Stimulated activated CD4-positive, alpha-beta T cell treated with anti-CD3 and anti-CD28 coated beads, Interleukin-2, amount 100 ng/mL, for 48 hours (primary cell): ENCODE measurements at regions not wholly inside any gene's neighbourhood (a gene's known extent, or its start where the extent isn't known, plus 50 kb on each side); places are given as distances from the start of the nearest gene placed in this dataset.
"Not testable (repeated sequence)": the region's sequence is repeated elsewhere in the genome, so short reads cannot be mapped to it uniquely, and the experiment has no call there.

Experiments used
- DNase-seq, 2 donors: peaks; one replicate each; pipeline ENCODE4 v3.0.0-alpha.2; 2020

DNA sequence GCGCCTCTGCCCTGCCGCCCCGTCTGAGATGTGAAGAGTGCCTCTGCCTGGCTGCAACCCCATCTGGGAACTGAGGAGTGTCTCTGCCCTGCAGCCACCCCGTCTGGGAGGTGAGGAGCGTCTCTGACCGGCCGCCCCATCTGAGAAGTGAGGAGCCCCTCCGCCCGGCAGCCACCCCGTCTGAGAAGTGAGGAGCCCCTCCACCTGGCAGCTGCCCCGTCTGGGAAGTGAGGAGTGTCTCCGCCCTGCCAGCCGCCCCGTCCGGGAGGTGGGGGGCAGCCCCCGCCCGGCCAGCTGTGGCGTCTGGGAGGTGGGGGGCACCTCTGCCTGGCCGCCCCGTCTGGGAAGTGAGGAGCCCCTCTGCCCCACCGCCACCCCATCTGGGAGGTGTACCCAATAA lies 110.4 kb downstream of the PRKAB2 start:
- not testable (repeated sequence) for DNase-seq

DNA sequence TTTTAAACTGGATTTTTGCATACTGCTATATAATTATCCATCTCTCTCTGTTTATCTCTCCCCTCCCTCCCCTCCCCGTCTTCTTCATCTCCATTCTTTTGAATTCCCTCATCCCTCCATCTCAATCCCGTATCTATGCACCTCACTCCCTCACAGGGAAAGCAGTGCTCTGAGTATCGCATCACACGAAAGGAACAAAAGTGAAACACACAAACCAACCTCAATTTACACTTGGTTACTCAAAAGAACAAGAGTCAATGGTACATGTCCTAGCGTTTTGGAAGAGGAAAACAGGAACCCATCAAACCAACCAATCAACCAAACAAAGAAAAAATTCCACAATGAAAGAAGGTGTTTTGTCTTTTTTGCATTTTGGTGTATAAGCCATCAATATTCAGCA lies 115.1 kb downstream of the NBPF12 start:
- DNase-seq = no peak

DNA sequence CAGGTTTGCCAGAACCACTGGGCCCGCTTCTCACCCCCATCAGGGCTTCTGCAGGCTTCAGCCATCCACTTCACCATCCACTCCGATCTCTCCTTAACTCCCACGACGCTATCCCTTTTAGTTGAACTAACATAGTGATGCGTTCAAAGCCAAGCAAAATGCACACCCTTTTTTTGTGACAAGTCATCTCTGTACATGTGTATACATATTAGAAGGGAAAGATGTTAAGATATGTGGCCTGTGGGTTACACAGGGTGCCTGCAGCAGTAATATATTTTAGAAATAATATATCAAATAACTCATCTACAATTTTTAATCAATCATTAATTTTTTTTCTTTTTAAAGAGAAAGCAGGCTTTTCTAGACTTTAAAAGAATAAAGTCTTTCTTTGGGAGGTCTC lies 114.6 kb downstream of the NBPF12 start:
- DNase-seq = no peak

DNA sequence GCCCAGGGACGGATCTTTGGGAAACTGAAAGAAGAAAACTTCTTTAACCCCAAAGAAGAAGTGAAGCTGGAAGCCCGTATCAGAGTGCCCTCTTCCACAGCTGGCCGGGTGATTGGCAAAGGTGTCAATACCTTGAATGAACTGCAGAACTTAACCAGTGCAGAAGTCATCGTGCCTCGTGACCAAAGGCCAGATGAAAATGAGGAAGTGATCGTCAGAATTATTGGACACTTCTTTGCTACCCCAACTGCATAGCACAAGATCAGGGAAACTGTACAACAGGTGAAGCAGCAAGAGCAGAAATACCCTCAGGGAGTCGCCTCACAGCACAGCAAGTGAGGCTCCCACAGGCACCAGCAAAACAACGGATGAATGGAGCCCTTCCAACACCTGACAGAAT lies 114.0 kb downstream of the NBPF12 start:
- DNase-seq = no peak

DNA sequence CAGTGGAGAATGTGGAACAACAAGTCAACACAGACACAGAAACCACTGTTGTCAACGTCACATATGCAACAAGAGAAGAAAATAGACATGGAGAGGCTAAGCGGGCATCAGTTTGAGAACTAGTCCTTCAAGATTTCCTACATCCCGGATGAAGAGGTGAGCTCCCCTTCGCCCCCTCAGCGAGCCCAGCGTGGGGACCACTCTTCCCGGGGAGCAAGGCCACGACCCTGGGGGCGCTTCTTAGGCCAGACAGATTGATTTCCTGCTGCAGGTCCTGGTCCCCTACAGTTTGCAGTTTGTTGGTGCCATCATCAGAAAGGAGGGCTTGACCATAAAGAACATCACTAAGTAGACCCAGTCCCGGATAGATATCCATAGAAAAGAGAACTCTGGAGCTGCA lies 113.0 kb downstream of the NBPF12 start:
- DNase-seq = no peak

DNA sequence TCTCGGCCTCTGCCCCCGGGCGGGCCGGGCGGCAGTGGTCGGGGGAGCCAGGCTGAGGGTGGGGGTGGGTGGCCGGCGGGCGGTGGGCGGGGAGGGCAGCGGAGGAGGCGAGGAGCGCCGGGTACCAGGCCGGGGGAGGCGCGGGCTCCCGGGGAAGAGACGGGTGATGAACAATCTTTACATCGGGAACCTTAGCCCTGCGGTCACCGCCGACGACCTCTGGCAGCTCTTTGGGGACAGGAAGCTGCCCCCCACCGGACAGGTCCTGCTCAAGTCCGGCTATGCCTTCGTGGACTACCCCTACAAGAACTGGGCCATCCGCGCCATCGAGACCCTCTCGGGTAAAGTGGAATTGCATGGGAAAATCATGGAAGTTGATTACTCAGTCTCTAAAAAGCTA lies 112.5 kb downstream of the NBPF12 start:
- no peak for DNase-seq

DNA sequence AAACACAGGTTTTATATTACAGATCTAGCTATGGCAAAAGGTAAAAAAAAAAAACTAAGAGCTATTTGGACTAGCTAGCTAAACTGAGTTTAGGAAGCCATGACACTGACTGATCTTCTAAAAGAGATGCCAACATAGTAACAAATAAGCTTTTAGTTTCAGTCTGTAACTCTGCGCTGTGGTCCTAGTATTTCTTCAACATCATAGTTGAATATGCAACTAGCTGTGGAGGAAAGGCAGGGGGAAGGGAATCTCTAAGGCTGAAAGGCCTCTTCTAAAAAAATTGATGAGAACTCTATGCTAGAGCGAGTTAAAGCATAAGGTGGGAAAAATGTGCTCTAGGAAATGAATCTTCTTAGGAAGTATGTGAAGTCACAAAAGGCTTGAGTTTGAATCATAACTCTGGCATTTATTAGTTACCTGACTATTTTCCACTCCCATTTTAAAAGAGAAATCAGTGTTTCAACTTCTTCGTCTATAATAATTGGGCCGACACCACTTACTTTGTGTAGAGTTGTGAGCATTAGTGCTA lies 108.8 kb downstream of the NBPF12 start:
- not testable (repeated sequence) for DNase-seq

DNA sequence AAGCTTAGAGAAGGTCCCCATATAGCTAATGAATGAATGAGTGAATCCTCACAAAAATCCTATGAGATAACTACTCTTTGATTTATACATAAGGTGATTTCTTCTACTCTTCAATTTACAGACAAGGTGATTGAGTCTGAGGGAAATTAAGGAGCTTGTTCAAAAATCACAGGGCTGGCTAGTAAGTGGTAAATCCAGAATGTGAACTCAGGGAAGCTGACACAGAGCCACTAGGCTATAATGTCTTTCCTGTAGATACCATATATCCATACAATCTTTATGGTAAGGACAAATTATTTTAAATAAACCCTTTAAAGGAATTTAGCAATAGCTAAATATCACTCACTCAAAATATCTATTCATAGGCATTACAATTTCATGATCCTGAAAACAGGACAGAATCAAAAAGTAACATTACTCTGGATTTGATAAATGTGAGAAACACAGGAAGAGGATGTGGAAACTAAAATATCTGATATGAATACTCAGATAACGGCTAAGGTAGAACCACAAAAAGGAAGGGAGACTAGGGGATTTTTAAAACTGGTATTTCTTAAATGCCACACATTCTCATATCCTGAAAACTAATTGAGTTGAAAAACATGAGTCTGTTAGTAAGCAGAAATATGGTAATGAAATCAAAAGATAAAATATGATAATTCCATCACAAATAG lies 108.2 kb downstream of the NBPF12 start:
- DNase-seq = no peak
